Endothelial cell of umbilical vein (primary cell): ENCODE measurements at regions not wholly inside any gene's neighbourhood (a gene's known extent, or its start where the extent isn't known, plus 50 kb on each side); places are given as distances from the start of the nearest gene placed in this dataset.

Experiments used
- BruUV-seq: library from RNA; stranded (reverse); fragments of 400-500 nt; replicated peaks from 2 replicates; lab custom pipeline; 2021; lab: Mats Ljungman, UMichigan
- CTCF ChIA-PET: fragments of 300-600, 350-600 bp; sonication (Branson Sonifier 250); formaldehyde crosslinking; loops from one replicate; lab custom pipeline; 2021; ENCODE audit warnings: antibody characterized with exemption, inconsistent platforms; lab: Charles Lee
- POLR2A ChIA-PET: fragments of 300-600, 350-600 bp; sonication (Branson Sonifier 250); formaldehyde crosslinking; loops from one replicate; lab custom pipeline; 2021; ENCODE audit warnings: antibody characterized with exemption, inconsistent platforms; lab: Charles Lee
- DNase-seq: peaks from one replicate; pipeline ENCODE4 v3.0.0-alpha.2; 2011; ENCODE audit warnings: low read depth, low spot score
- FAIRE-seq: peaks from 2 replicates; lab custom pipeline; 2011; peaks lifted over from hg19 to GRCh38; lab: Jason Lieb, UNC
- H2AFZ ChIP-seq: 2 replicates; pipeline ENCODE4 v1.6.0; 2012; ENCODE audit warnings: low read depth, low read length, control low read depth, inconsistent platforms
- H3K27ac ChIP-seq: 2 replicates; pipeline ENCODE4 v1.5.1; 2011; ENCODE audit warnings: low read depth, mild to moderate bottlenecking, control low read depth, low read length, moderate library complexity; ENCODE audit not compliant: insufficient read depth
- H3K27me3 ChIP-seq, 2 experiments: 2 replicates each; pipeline versions ENCODE4 v1.6.0 to v1.6.1; 2011; ENCODE audit warnings: low read length in 2 of 2, mixed read lengths in 1 of 2; ENCODE audit not compliant: control insufficient read depth in 2 of 2, insufficient read depth in 2 of 2
- H3K36me3 ChIP-seq, 2 experiments: 2 replicates in 1 of 2; 3 replicates in 1 of 2; pipeline ENCODE4 v1.5.1; 2011; ENCODE audit warnings: low read length in 2 of 2, mild to moderate bottlenecking in 1 of 2, moderate library complexity in 1 of 2; ENCODE audit not compliant: control insufficient read depth in 2 of 2, insufficient read depth in 2 of 2; ENCODE audit errors: extremely low read depth in 1 of 2
- H3K4me1 ChIP-seq: 3 replicates; pipeline ENCODE4 v1.5.1; 2011; ENCODE audit warnings: mild to moderate bottlenecking, low read length; ENCODE audit not compliant: control insufficient read depth, insufficient read depth; ENCODE audit errors: extremely low read depth
- H3K4me2 ChIP-seq: 2 replicates; pipeline ENCODE4 v1.6.1; 2011; ENCODE audit warnings: low read length, control low read depth, mixed read lengths; ENCODE audit not compliant: insufficient read depth
- H3K4me3 ChIP-seq, 3 experiments: fragments of 200-600 bp in 1 of 3; sonication (generic), shearing (Covaris generic) in 1 of 3; replicated peaks in 1 of 3; 2 replicates each; pipeline ENCODE4 v1.5.1; 2011 to 2016; ENCODE audit warnings: control low read depth in 3 of 3, low read length in 3 of 3, mild to moderate bottlenecking in 2 of 3, inconsistent platforms in 1 of 3, low read depth in 1 of 3, moderate library complexity in 1 of 3; ENCODE audit not compliant: insufficient read depth in 1 of 3
- H3K79me2 ChIP-seq: 2 replicates; pipeline ENCODE4 v1.6.0; 2012; ENCODE audit warnings: low read length, inconsistent platforms; ENCODE audit not compliant: control insufficient read depth, insufficient read depth
- H3K9ac ChIP-seq: replicated peaks from 2 replicates; pipeline ENCODE3; 2011; ENCODE audit warnings: low read length, control low read depth; ENCODE audit not compliant: insufficient read depth; ENCODE audit errors: extremely low read depth
- H3K9me1 ChIP-seq: replicated peaks from 3 replicates; pipeline ENCODE4 v1.6.0; 2011; ENCODE audit warnings: mild to moderate bottlenecking, low read length; ENCODE audit not compliant: control insufficient read depth, insufficient read depth; ENCODE audit errors: extremely low read depth
- H3K9me3 ChIP-seq: replicated peaks from 2 replicates; pipeline ENCODE4 v1.5.1; 2012; ENCODE audit warnings: low read length, inconsistent platforms; ENCODE audit not compliant: control insufficient read depth, insufficient read depth
- H4K20me1 ChIP-seq: replicated peaks from 2 replicates; pipeline ENCODE3; 2011; ENCODE audit warnings: mild to moderate bottlenecking, low read length; ENCODE audit not compliant: control insufficient read depth, insufficient read depth; ENCODE audit errors: extremely low read depth
- CTCF ChIP-seq, 2 donors: IDR thresholded peaks; 1 replicate in 1 of 2; 2 replicates in 1 of 2; pipeline ENCODE4 v1.5.1; 2011; ENCODE audit warnings: low read length in 2 of 2, mild to moderate bottlenecking in 2 of 2, moderate library complexity in 2 of 2, control low read depth in 1 of 2, inconsistent platforms in 1 of 2, low read depth in 1 of 2; ENCODE audit not compliant: insufficient read depth in 1 of 2; ENCODE audit errors: extremely low read depth in 1 of 2
- EZH2 ChIP-seq: IDR thresholded peaks from 2 replicates; pipeline ENCODE4 v1.6.1; 2012; ENCODE audit warnings: borderline replicate concordance, low read depth, mild to moderate bottlenecking, moderate library complexity, low read length, inconsistent platforms; ENCODE audit not compliant: severe bottlenecking
- FOS ChIP-seq: IDR thresholded peaks from 2 replicates; pipeline ENCODE4 v1.6.1; 2011; ENCODE audit warnings: mild to moderate bottlenecking, low read length, moderate library complexity, borderline replicate concordance; ENCODE audit not compliant: insufficient read depth
- GATA2 ChIP-seq: IDR thresholded peaks from 2 replicates; pipeline ENCODE4 v1.7.0; 2011; ENCODE audit warnings: low read depth, mild to moderate bottlenecking, moderate library complexity, mixed read lengths, low read length; ENCODE audit not compliant: insufficient read length, insufficient read depth
- JUN ChIP-seq: IDR thresholded peaks from 2 replicates; pipeline ENCODE4 v1.6.1; 2011; ENCODE audit warnings: borderline replicate concordance, low read depth; ENCODE audit not compliant: insufficient read length, insufficient read depth
- MAX ChIP-seq: IDR thresholded peaks from 2 replicates; pipeline ENCODE4 v1.6.1; 2011; ENCODE audit not compliant: insufficient read depth, insufficient read length
- MYC ChIP-seq: IDR thresholded peaks from one replicate; pipeline ENCODE4 v1.6.1; 2011; ENCODE audit warnings: mild to moderate bottlenecking, low read depth, low read length
- POLR2A ChIP-seq: IDR thresholded peaks from 2 replicates; pipeline ENCODE4 v1.6.1; 2012; ENCODE audit warnings: low read depth, mild to moderate bottlenecking, control low read depth, low read length
- POLR2AphosphoS5 ChIP-seq: IDR thresholded peaks from 2 replicates; pipeline ENCODE4 v1.6.1; 2012; ENCODE audit warnings: low read depth, mild to moderate bottlenecking, control low read depth, low read length, moderate library complexity; ENCODE audit not compliant: insufficient read depth
- dilution Hi-C: fragments of 300-500 bp; cut with MboI; formaldehyde crosslinking; loops from one replicate; pipeline ENCODE4 v1.15.0; 2019; ENCODE audit warnings: low sequenced_read_pairs; ENCODE audit not compliant: extremely low pct_ligation_motif_present
- intact Hi-C: fragments of 100-400 bp; cut with micrococcal nuclease; formaldehyde crosslinking; loops from one replicate; pipeline ENCODE4 v1.10.0; 2022

GRCh38 chrY:7923476-7924017 lies 1012.0 kb upstream of the AMELY start:
- no TSS peak for BruUV-seq
- intact Hi-C loops, result no loop called here
- no peak overlapping the region for H3K9ac ChIP-seq
- no peaks in the 10 kb centered on the region for H4K20me1 ChIP-seq
- dilution Hi-C loops, result no loop called here
- FAIRE-seq (no peak), DNase-seq (no peak)
- H3K9me1 ChIP-seq, result no peaks in the 10 kb centered on the region
- no peak for TF ChIP-seq JUN
- no peak for TF ChIP-seq MYC
- TF ChIP-seq POLR2A, result no peak
- TF ChIP-seq EZH2, result no peak
- no peak for TF ChIP-seq CTCF (IDR thresholded peaks at IDR 0.05; ENCODE audit: extremely low read depth in 1 of 2, insufficient read depth in 1 of 2, low read depth in 1 of 2, low read length in 2 of 2)
- no peak for TF ChIP-seq POLR2AphosphoS5
- H3K36me3 ChIP-seq, result no peaks in the 10 kb centered on the region
- H3K27ac ChIP-seq, result no peak overlapping the region
- H3K4me2 ChIP-seq, result no peak overlapping the region
- no peaks in the 10 kb centered on the region for H3K4me1 ChIP-seq
- H3K4me3 ChIP-seq, result no peak overlapping the region
- H3K9me3 ChIP-seq, result no peaks in the 10 kb centered on the region
- no peak overlapping the region for H2AFZ ChIP-seq
- CTCF ChIA-PET, result no interaction called here
- H3K27me3 ChIP-seq, result no peaks in the 10 kb centered on the region
- POLR2A ChIA-PET, result no interaction called here
- no peaks in the 10 kb centered on the region for H3K79me2 ChIP-seq

GRCh38 chrY:7920382-7920781 lies 1008.8 kb upstream of the AMELY start:
- dilution Hi-C loops (no loop called here), intact Hi-C loops (no loop called here)
- Histone ChIP-seq H3K4me3 (no peak overlapping the region), H4K20me1 (no peaks in the 10 kb centered on the region), H3K4me2 (no peak overlapping the region), H3K9ac (no peak overlapping the region), H3K9me1 (no peaks in the 10 kb centered on the region), H3K27ac (no peak overlapping the region), H2AFZ (no peak overlapping the region), H3K79me2 (no peaks in the 10 kb centered on the region), H3K4me1 (no peaks in the 10 kb centered on the region), H3K9me3 (no peaks in the 10 kb centered on the region), H3K36me3 (no peaks in the 10 kb centered on the region), H3K27me3 (no peaks in the 10 kb centered on the region)
- no TSS peak for BruUV-seq
- no peak for TF ChIP-seq MYC
- TF ChIP-seq CTCF (IDR thresholded peaks at IDR 0.05; ENCODE audit: extremely low read depth in 1 of 2, insufficient read depth in 1 of 2, low read depth in 1 of 2, low read length in 2 of 2), result no peak
- TF ChIP-seq GATA2, result no peak
- TF ChIP-seq MAX, result no peak
- no peak for TF ChIP-seq FOS
- TF ChIP-seq EZH2, result no peak
- no peak for TF ChIP-seq POLR2A
- no peak for TF ChIP-seq JUN
- ChIA-PET POLR2A (no interaction called here), CTCF (no interaction called here)
- DNase-seq (no peak), FAIRE-seq (no peak)
